ENCODE measurements at regions not wholly inside any gene's neighbourhood (a gene's known extent, or its start where the extent isn't known, plus 50 kb on each side); places are given as distances from the start of the nearest gene placed in this dataset.

DNA sequence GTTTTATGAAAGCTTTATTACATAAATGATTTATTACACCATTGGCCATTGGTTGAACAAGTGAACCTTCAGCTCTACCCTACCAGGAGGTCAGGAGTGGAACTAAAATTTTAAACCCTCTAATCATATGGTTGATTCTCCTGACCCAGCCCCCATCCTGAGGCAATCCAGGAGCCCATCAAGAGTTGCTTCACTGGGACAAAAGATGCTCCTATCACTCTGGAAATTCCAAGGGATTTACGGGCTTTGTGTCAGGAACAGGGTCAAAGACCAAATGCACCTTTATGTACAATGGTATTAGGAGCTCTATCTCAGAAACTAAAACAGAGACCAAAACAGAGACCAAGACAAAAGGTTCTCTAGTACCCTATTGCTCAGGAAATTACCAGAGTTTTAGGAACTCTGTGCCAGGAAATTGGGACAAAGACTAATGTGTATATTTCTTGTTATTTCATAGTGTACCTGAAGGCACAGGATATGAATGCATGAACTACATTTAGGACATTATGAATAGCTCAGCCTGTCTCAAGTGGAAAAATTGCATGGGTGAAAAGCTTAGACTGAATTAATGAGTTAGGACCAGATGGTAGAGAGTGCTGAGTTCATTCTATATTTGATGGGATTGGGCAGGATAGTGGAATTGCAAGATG is 171.7 kb upstream of the FLRT2 start:
- TF ChIP-seq EZH2 (IDR thresholded peaks at IDR 0.05; ENCODE audit: borderline replicate concordance, low read length), result no peak
- TF ChIP-seq, protein P1, sequence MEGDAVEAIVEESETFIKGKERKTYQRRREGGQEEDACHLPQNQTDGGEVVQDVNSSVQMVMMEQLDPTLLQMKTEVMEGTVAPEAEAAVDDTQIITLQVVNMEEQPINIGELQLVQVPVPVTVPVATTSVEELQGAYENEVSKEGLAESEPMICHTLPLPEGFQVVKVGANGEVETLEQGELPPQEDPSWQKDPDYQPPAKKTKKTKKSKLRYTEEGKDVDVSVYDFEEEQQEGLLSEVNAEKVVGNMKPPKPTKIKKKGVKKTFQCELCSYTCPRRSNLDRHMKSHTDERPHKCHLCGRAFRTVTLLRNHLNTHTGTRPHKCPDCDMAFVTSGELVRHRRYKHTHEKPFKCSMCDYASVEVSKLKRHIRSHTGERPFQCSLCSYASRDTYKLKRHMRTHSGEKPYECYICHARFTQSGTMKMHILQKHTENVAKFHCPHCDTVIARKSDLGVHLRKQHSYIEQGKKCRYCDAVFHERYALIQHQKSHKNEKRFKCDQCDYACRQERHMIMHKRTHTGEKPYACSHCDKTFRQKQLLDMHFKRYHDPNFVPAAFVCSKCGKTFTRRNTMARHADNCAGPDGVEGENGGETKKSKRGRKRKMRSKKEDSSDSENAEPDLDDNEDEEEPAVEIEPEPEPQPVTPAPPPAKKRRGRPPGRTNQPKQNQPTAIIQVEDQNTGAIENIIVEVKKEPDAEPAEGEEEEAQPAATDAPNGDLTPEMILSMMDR (conservative IDR thresholded peaks at IDR 0.05 in 1 of 2, IDR thresholded peaks at IDR 0.05 in 1 of 2; ENCODE audit: extremely low read depth in 1 of 2, insufficient read depth in 1 of 2, low read depth in 1 of 2, low read length in 2 of 2), result no peak

Measured in mammary epithelial cell (primary cell).